Cardiac septum (tissue), 1 donor: ENCODE measurements at regions not wholly inside any gene's neighbourhood (a gene's known extent, or its start where the extent isn't known, plus 50 kb on each side); places are given as distances from the start of the nearest gene placed in this dataset.

Experiments used
- DNase-seq: peaks from one replicate; pipeline ENCODE4 v3.0.0-alpha.2; 2020; ENCODE audit warnings: low spot score
- intact Hi-C: fragments of 100-400 bp; cut with DNase I; formaldehyde crosslinking; loops from one replicate; pipeline ENCODE4 v1.14.0; 2022
- donor health status: DM: no; HTN: no; CAD: no.

- DNase-seq = no peak
- intact Hi-C loops = no loop called here
Observed at GRCh38 chr21:31509194-31510017, 150.1 kb upstream of the SOD1 start.

GRCh38 chr21:31505975-31506374 lies 153.5 kb upstream of the SOD1 start:
- intact Hi-C loops = no loop called here

GRCh38 chr21:31503939-31504338 lies 155.6 kb upstream of the SOD1 start:
- intact Hi-C loops = no loop called here
- DNase-seq = no peak

More at GRCh38 chr21:31505975-31506374, 153.5 kb upstream of the SOD1 start:
- no peak for DNase-seq

GRCh38 chr21:31503467-31503866 lies 156.0 kb upstream of the SOD1 start:
- intact Hi-C loops = no loop called here
- no peak for DNase-seq

GRCh38 chr21:31502537-31503143 lies 156.9 kb upstream of the SOD1 start:
- no peak for DNase-seq
- intact Hi-C loops = no loop called here

- intact Hi-C loops = no loop called here
- no peak for DNase-seq
Observed at GRCh38 chr21:31501926-31502325, 157.6 kb upstream of the SOD1 start.

GRCh38 chr21:31500982-31501381 lies 156.9 kb upstream of the TIAM1 start:
- intact Hi-C loops = no loop called here
- DNase-seq = no peak

- no peak for DNase-seq
- intact Hi-C loops = no loop called here
Observed at GRCh38 chr21:31500071-31500470, 156.0 kb upstream of the TIAM1 start.

- intact Hi-C loops = no loop called here
Observed at GRCh38 chr21:31498985-31499384, 154.9 kb upstream of the TIAM1 start.

GRCh38 chr21:31497914-31498313 lies 153.9 kb upstream of the TIAM1 start:
- DNase-seq = no peak
- intact Hi-C loops = no loop called here

More at GRCh38 chr21:31498985-31499384, 154.9 kb upstream of the TIAM1 start:
- no peak for DNase-seq

- intact Hi-C loops = no loop called here
- no peak for DNase-seq
Observed at GRCh38 chr21:31493350-31493880, 149.4 kb upstream of the TIAM1 start.

- intact Hi-C loops = no loop called here
- no peak for DNase-seq
Observed at GRCh38 chr21:31491617-31492016, 147.6 kb upstream of the TIAM1 start.

GRCh38 chr21:31490443-31490842 lies 146.4 kb upstream of the TIAM1 start:
- no peak for DNase-seq
- intact Hi-C loops = no loop called here

GRCh38 chr21:31489726-31490125 lies 145.7 kb upstream of the TIAM1 start:
- intact Hi-C loops = no loop called here
- no peak for DNase-seq

- no peak for DNase-seq
- intact Hi-C loops = no loop called here
Observed at GRCh38 chr21:31489014-31489413, 145.0 kb upstream of the TIAM1 start.

GRCh38 chr21:31484219-31484618 lies 140.2 kb upstream of the TIAM1 start:
- intact Hi-C loops = no loop called here
- DNase-seq = no peak

GRCh38 chr21:31483146-31483545 lies 139.1 kb upstream of the TIAM1 start:
- intact Hi-C loops = no loop called here
- DNase-seq = no peak

- intact Hi-C loops = no loop called here
- no peak for DNase-seq
Observed at GRCh38 chr21:31482460-31482859, 138.4 kb upstream of the TIAM1 start.

GRCh38 chr21:31480228-31480627 lies 136.2 kb upstream of the TIAM1 start:
- intact Hi-C loops = no loop called here
- no peak for DNase-seq

GRCh38 chr21:31479714-31480113 lies 135.7 kb upstream of the TIAM1 start:
- no peak for DNase-seq
- intact Hi-C loops = no loop called here

- no peak for DNase-seq
- intact Hi-C loops = no loop called here
Observed at GRCh38 chr21:31479222-31479621, 135.2 kb upstream of the TIAM1 start.
